Neural crest cell (in vitro differentiated cells): ENCODE measurements at regions not wholly inside any gene's neighbourhood (a gene's known extent, or its start where the extent isn't known, plus 50 kb on each side); places are given as distances from the start of the nearest gene placed in this dataset.

Experiments used
- DNase-seq: peaks from one replicate; pipeline ENCODE4 v3.0.0; 2021; ENCODE audit warnings: low read depth, mixed read lengths, low spot score
- H3K27ac Mint-ChIP-seq: one replicate; pipeline ENCODE4 v1.8.0; 2021; ENCODE audit warnings: mild to moderate bottlenecking, mixed read lengths; ENCODE audit not compliant: unreplicated experiment
- H3K27me3 Mint-ChIP-seq: 2 replicates; pipeline ENCODE4 v1.8.0; 2021; ENCODE audit warnings: low read depth, mild to moderate bottlenecking, mixed read lengths
- H3K36me3 Mint-ChIP-seq: 2 replicates; pipeline ENCODE4 v1.8.0; 2021; ENCODE audit warnings: low read depth, mild to moderate bottlenecking, mixed read lengths
- H3K4me1 Mint-ChIP-seq: 2 replicates; pipeline ENCODE4 v1.8.0; 2021; ENCODE audit warnings: mixed read lengths
- H3K4me3 Mint-ChIP-seq: one replicate; pipeline ENCODE4 v1.8.0; 2021; ENCODE audit warnings: mild to moderate bottlenecking, mixed read lengths
- H3K9me3 Mint-ChIP-seq: 2 replicates; pipeline ENCODE4 v1.8.0; 2021; ENCODE audit warnings: mixed read lengths
- CTCF ChIP-seq: fragments of 200-600 bp; sonication (generic); conservative IDR thresholded peaks from 2 replicates; pipeline ENCODE4 v1.5.0; 2021; ENCODE audit warnings: antibody characterized with exemption, mild to moderate bottlenecking

GRCh38 chr6:113758826-113759574 is 98.1 kb upstream of the MARCKS start:
- H3K4me3 Mint-ChIP-seq = no peak overlapping the region
- H3K27ac Mint-ChIP-seq = no peak overlapping the region
- H3K27me3 Mint-ChIP-seq = no peaks in the 10 kb centered on the region
- H3K36me3 Mint-ChIP-seq = no peaks in the 10 kb centered on the region
- TF ChIP-seq CTCF = no peak
- peaks cover 23% of the 10 kb centered on the region for H3K4me1 Mint-ChIP-seq
- H3K9me3 Mint-ChIP-seq = peaks cover 6% of the 10 kb centered on the region
- DNase-seq = no peak

GRCh38 chr6:113762641-113763040 is 94.5 kb upstream of the MARCKS start:
- no peak overlapping the region for H3K27ac Mint-ChIP-seq
- no peak for TF ChIP-seq CTCF
- peaks cover 3% of the 10 kb centered on the region for H3K9me3 Mint-ChIP-seq
- H3K36me3 Mint-ChIP-seq = no peaks in the 10 kb centered on the region
- H3K27me3 Mint-ChIP-seq = no peaks in the 10 kb centered on the region
- H3K4me1 Mint-ChIP-seq = peaks cover 6% of the 10 kb centered on the region
- H3K4me3 Mint-ChIP-seq = no peak overlapping the region
- DNase-seq = no peak

GRCh38 chr6:113763311-113763766 is 93.8 kb upstream of the MARCKS start:
- Mint-ChIP-seq H3K9me3 (peaks cover 2% of the 10 kb centered on the region), H3K36me3 (no peaks in the 10 kb centered on the region), H3K27me3 (no peaks in the 10 kb centered on the region), H3K4me3 (no peak overlapping the region), H3K4me1 (peaks cover 6% of the 10 kb centered on the region), H3K27ac (no peak overlapping the region)
- TF ChIP-seq CTCF = no peak
- no peak for DNase-seq

- DNase-seq = no peak
- Mint-ChIP-seq H3K27ac (no peak overlapping the region), H3K9me3 (peaks cover 2% of the 10 kb centered on the region), H3K4me1 (peaks cover 4% of the 10 kb centered on the region), H3K36me3 (no peaks in the 10 kb centered on the region), H3K27me3 (no peaks in the 10 kb centered on the region), H3K4me3 (no peak overlapping the region)
- no peak for TF ChIP-seq CTCF
These were observed 93.3 kb upstream of the MARCKS start for GRCh38 chr6:113763876-113764275.

DNA sequence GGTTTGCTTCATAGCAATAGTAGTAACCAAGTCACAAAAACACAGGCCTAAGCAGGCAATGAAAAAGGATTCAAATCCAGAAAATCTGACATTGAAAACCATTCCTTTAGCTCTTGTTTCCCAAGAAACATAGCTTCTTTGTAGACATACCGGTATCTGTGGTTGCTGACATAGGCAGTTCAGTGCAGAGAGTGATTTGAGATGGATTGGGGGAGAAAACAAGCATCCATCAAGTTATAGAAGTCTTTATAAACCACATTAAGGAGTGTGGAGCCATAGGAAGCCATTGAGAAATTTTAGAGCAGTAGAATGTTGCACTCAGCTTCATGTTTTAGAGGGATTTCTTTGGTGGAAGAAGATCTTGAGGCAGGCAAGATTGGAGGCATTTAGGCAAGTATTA is 91.2 kb upstream of the MARCKS start:
- Mint-ChIP-seq H3K9me3 (peaks cover 2% of the 10 kb centered on the region), H3K27ac (no peak overlapping the region), H3K4me1 (no peaks in the 10 kb centered on the region), H3K36me3 (no peaks in the 10 kb centered on the region), H3K4me3 (no peak overlapping the region), H3K27me3 (no peaks in the 10 kb centered on the region)
- no peak for TF ChIP-seq CTCF
- DNase-seq = no peak
